ENCODE measurements at regions not wholly inside any gene's neighbourhood (a gene's known extent, or its start where the extent isn't known, plus 50 kb on each side); places are given as distances from the start of the nearest gene placed in this dataset.

- H3K9me3 ChIP-seq = no peaks in the 10 kb centered on the region
- no peaks in the 10 kb centered on the region for H3K36me3 ChIP-seq
- no peak overlapping the region for H3K4me3 ChIP-seq (ENCODE audit: low read depth in 1 of 2, low read length in 1 of 2)
- peaks cover 71 to 76% of the 10 kb centered on the region in 2 experiments for H3K4me1 ChIP-seq (ENCODE audit: control insufficient read depth in 1 of 2, insufficient read depth in 1 of 2, low read depth in 1 of 2, low read length in 1 of 2)
- no peak for TF ChIP-seq CTCF (IDR thresholded peaks at IDR 0.05)
- no peaks in the 10 kb centered on the region for H3K27me3 ChIP-seq
- peak overlapping the region; percentile 91 for H3K27ac ChIP-seq
Observed at GRCh38 chr6:30826961-30827342, 57.4 kb upstream of the DDR1 start.

- H3K9me3 ChIP-seq = no peaks in the 10 kb centered on the region
- peaks cover 60 to 66% of the 10 kb centered on the region in 2 experiments for H3K4me1 ChIP-seq (ENCODE audit: control insufficient read depth in 1 of 2, insufficient read depth in 1 of 2, low read depth in 1 of 2, low read length in 1 of 2)
- H3K27me3 ChIP-seq = no peaks in the 10 kb centered on the region
- TF ChIP-seq CTCF (IDR thresholded peaks at IDR 0.05) = no peak
- H3K36me3 ChIP-seq = no peaks in the 10 kb centered on the region
- H3K27ac ChIP-seq = peak overlapping the region; percentile 27
- no peak overlapping the region for H3K4me3 ChIP-seq (ENCODE audit: low read depth in 1 of 2, low read length in 1 of 2)
Observed at GRCh38 chr6:30824698-30825097, 59.6 kb upstream of the DDR1 start.

- Histone ChIP-seq H3K9me3 (no peaks in the 10 kb centered on the region), H3K36me3 (no peaks in the 10 kb centered on the region), H3K27me3 (no peaks in the 10 kb centered on the region), H3K4me1 (ENCODE audit: control insufficient read depth in 1 of 2, insufficient read depth in 1 of 2, low read depth in 1 of 2, low read length in 1 of 2) (peaks cover 50 to 56% of the 10 kb centered on the region in 2 experiments), H3K4me3 (ENCODE audit: low read depth in 1 of 2, low read length in 1 of 2) (no peak overlapping the region), H3K27ac (peak overlapping the region; percentile 75)
- no peak for TF ChIP-seq CTCF (IDR thresholded peaks at IDR 0.05)
Observed at GRCh38 chr6:30823534-30823865, 60.8 kb upstream of the DDR1 start.

- Histone ChIP-seq H3K4me1 (ENCODE audit: control insufficient read depth in 1 of 2, insufficient read depth in 1 of 2, low read depth in 1 of 2, low read length in 1 of 2) (peaks cover 45 to 54% of the 10 kb centered on the region in 2 experiments), H3K4me3 (ENCODE audit: low read depth in 1 of 2, low read length in 1 of 2) (no peak overlapping the region), H3K27me3 (no peaks in the 10 kb centered on the region), H3K9me3 (no peaks in the 10 kb centered on the region), H3K27ac (peak overlapping the region; percentile 75), H3K36me3 (no peaks in the 10 kb centered on the region)
- TF ChIP-seq CTCF (IDR thresholded peaks at IDR 0.05) = peak; percentile 25
Observed at GRCh38 chr6:30821862-30822784, 62.2 kb upstream of the DDR1 start.

GRCh38 chr6:30820193-30820592 lies 64.1 kb upstream of the DDR1 start:
- Histone ChIP-seq H3K9me3 (no peaks in the 10 kb centered on the region), H3K4me1 (ENCODE audit: control insufficient read depth in 1 of 2, insufficient read depth in 1 of 2, low read depth in 1 of 2, low read length in 1 of 2) (peaks cover 47 to 50% of the 10 kb centered on the region in 2 experiments), H3K36me3 (no peaks in the 10 kb centered on the region), H3K27me3 (no peaks in the 10 kb centered on the region), H3K27ac (peak overlapping the region; percentile 46), H3K4me3 (ENCODE audit: low read depth in 1 of 2, low read length in 1 of 2) (no peak overlapping the region)
- no peak for TF ChIP-seq CTCF (IDR thresholded peaks at IDR 0.05)

All from neutrophil (primary cell).